ENCODE measurements at regions not wholly inside any gene's neighbourhood (a gene's known extent, or its start where the extent isn't known, plus 50 kb on each side); places are given as distances from the start of the nearest gene placed in this dataset.

DNA sequence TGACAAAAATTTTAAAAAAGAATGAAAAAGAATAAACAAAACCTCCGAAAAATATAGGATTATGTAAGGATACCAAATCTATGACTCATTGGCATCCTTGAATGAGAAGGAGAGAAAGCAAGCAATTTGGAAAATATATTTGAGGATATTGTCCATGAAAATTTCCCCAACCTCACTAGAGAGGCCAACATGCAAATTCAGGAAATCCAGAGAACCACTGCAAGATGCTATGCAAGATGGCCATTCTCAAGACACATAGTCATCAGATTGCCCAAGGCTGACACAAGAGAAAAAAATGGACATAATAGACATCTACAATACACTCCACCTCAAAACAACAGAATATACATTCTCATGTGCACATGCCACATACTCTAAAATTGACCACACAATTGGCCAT, 135.9 kb upstream of the SPANXB1 start:
- TF ChIP-seq, protein P1, sequence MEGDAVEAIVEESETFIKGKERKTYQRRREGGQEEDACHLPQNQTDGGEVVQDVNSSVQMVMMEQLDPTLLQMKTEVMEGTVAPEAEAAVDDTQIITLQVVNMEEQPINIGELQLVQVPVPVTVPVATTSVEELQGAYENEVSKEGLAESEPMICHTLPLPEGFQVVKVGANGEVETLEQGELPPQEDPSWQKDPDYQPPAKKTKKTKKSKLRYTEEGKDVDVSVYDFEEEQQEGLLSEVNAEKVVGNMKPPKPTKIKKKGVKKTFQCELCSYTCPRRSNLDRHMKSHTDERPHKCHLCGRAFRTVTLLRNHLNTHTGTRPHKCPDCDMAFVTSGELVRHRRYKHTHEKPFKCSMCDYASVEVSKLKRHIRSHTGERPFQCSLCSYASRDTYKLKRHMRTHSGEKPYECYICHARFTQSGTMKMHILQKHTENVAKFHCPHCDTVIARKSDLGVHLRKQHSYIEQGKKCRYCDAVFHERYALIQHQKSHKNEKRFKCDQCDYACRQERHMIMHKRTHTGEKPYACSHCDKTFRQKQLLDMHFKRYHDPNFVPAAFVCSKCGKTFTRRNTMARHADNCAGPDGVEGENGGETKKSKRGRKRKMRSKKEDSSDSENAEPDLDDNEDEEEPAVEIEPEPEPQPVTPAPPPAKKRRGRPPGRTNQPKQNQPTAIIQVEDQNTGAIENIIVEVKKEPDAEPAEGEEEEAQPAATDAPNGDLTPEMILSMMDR (IDR thresholded peaks at IDR 0.05; ENCODE audit: low read length), result no peak
- TF ChIP-seq EZH2 (IDR thresholded peaks at IDR 0.05; ENCODE audit: borderline replicate concordance, low read length), result no peak

Measured in OCI-LY1 (cell line).